Esophagus (tissue), 2 donors: ENCODE measurements at regions not wholly inside any gene's neighbourhood (a gene's known extent, or its start where the extent isn't known, plus 50 kb on each side); places are given as distances from the start of the nearest gene placed in this dataset.

Experiments used
- H3K27ac ChIP-seq, 2 donors: one replicate each; pipeline ENCODE4 v1.5.1; 2013; ENCODE audit warnings: low read depth in 2 of 2, mild to moderate bottlenecking in 2 of 2, inconsistent platforms in 1 of 2, low read length in 1 of 2, moderate library complexity in 1 of 2
- H3K27me3 ChIP-seq, 2 donors: one replicate each; pipeline ENCODE4 v1.6.1; 2013; ENCODE audit warnings: low read length in 2 of 2, control low read depth in 1 of 2, mild to moderate bottlenecking in 1 of 2; ENCODE audit not compliant: insufficient read depth in 2 of 2, control insufficient read depth in 1 of 2
- H3K36me3 ChIP-seq, 2 donors: one replicate each; pipeline ENCODE4 v1.6.1; 2013; ENCODE audit warnings: low read length in 1 of 2; ENCODE audit not compliant: control insufficient read depth in 2 of 2, insufficient read depth in 2 of 2
- H3K4me1 ChIP-seq, 2 donors: one replicate each; pipeline ENCODE4 v1.6.1; 2013; ENCODE audit warnings: low read length in 1 of 2; ENCODE audit not compliant: control insufficient read depth in 2 of 2, insufficient read depth in 2 of 2
- H3K4me3 ChIP-seq, 2 donors: one replicate each; pipeline ENCODE4 v1.5.1; 2013; ENCODE audit warnings: low read length in 2 of 2, mild to moderate bottlenecking in 2 of 2, low read depth in 1 of 2, moderate library complexity in 1 of 2
- H3K9me3 ChIP-seq, 2 donors: one replicate each; pipeline ENCODE4 v1.6.1; 2013; ENCODE audit warnings: mild to moderate bottlenecking in 2 of 2, low read depth in 1 of 2, low read length in 1 of 2, moderate library complexity in 1 of 2; ENCODE audit not compliant: control insufficient read depth in 2 of 2, insufficient read depth in 1 of 2
- WGBS, 2 donors: extraction: QIAGEN DNeasy Blood & Tissue Kit; methylation state at CpG; one replicate each; pipeline ENCODE4 v1.1.7; 2013; 5-methylcytosine and 5-hydroxymethylcytosine counted together
- donor health status: healthy with polysubstance abuse.
- donor health status: Bipolar disorder and iron deficiency.

GRCh38 chr1:34683616-34684015, 71.2 kb upstream of the GJB5 start:
- peaks cover 3 to 4% of the 10 kb centered on the region in 2 donors for H3K9me3 ChIP-seq
- no peak overlapping the region for H3K27ac ChIP-seq
- WGBS, 2 donors: 70 to 76% methylated on average over 3 of the region's 3 CpGs
- no peak overlapping the region for H3K4me3 ChIP-seq
- H3K36me3 ChIP-seq: no peaks in the 10 kb centered on the region
- H3K4me1 ChIP-seq: no peaks in the 10 kb centered on the region
- H3K27me3 ChIP-seq: no peaks in the 10 kb centered on the region

GRCh38 chr1:34684266-34684665, 70.6 kb upstream of the GJB5 start:
- H3K27ac ChIP-seq: no peak overlapping the region
- H3K4me3 ChIP-seq: no peak overlapping the region
- H3K36me3 ChIP-seq: no peaks in the 10 kb centered on the region
- H3K4me1 ChIP-seq: no peaks in the 10 kb centered on the region
- WGBS, 2 donors: 17 to 21% methylated on average over 5 of the region's 5 CpGs
- peaks cover 3 to 4% of the 10 kb centered on the region in 2 donors for H3K9me3 ChIP-seq
- no peaks in the 10 kb centered on the region for H3K27me3 ChIP-seq

GRCh38 chr1:34685225-34685624, 69.6 kb upstream of the GJB5 start:
- Histone ChIP-seq H3K4me3 (no peak overlapping the region), H3K4me1 (no peaks in the 10 kb centered on the region), H3K9me3 (peaks cover 0 to 4% of the 10 kb centered on the region in 2 donors), H3K27me3 (no peaks in the 10 kb centered on the region), H3K27ac (no peak overlapping the region), H3K36me3 (no peaks in the 10 kb centered on the region)
- 53 to 65% methylated on average over 2 of the region's 2 CpGs for WGBS, 2 donors

- WGBS, 2 donors: 62 to 74% methylated on average over 2 of the region's 2 CpGs
- Histone ChIP-seq H3K27ac (no peak overlapping the region), H3K27me3 (no peaks in the 10 kb centered on the region), H3K4me1 (no peaks in the 10 kb centered on the region), H3K9me3 (peaks cover 0 to 4% of the 10 kb centered on the region in 2 donors), H3K4me3 (no peak overlapping the region), H3K36me3 (no peaks in the 10 kb centered on the region)
These were observed 68.3 kb upstream of the GJB5 start for GRCh38 chr1:34686531-34686930.

GRCh38 chr1:34688006-34688741, 66.7 kb upstream of the GJB5 start:
- Histone ChIP-seq H3K27me3 (no peaks in the 10 kb centered on the region), H3K36me3 (no peaks in the 10 kb centered on the region), H3K4me3 (no peak overlapping the region), H3K27ac (no peak overlapping the region), H3K4me1 (no peaks in the 10 kb centered on the region), H3K9me3 (peaks cover 0 to 4% of the 10 kb centered on the region in 2 donors)
- WGBS, 2 donors: 56 to 62% methylated on average over 7 of the region's 7 CpGs

- Histone ChIP-seq H3K9me3 (peaks cover 0 to 7% of the 10 kb centered on the region in 2 donors), H3K4me3 (no peak overlapping the region), H3K27ac (no peak overlapping the region), H3K36me3 (no peaks in the 10 kb centered on the region), H3K27me3 (no peaks in the 10 kb centered on the region), H3K4me1 (no peaks in the 10 kb centered on the region)
- 39 to 40% methylated on average over 4 of the region's 4 CpGs for WGBS, 2 donors
These were observed 64.6 kb upstream of the GJB5 start for GRCh38 chr1:34690269-34690668.

- peaks cover 0 to 3% of the 10 kb centered on the region in 2 donors for H3K9me3 ChIP-seq
- no peaks in the 10 kb centered on the region for H3K36me3 ChIP-seq
- no peak overlapping the region for H3K4me3 ChIP-seq
- no peaks in the 10 kb centered on the region for H3K27me3 ChIP-seq
- no peak overlapping the region for H3K27ac ChIP-seq
- 94% methylated on average over 2 of the region's 2 CpGs for WGBS, 2 donors
- H3K4me1 ChIP-seq: no peaks in the 10 kb centered on the region
These were observed 61.8 kb upstream of the GJB5 start for GRCh38 chr1:34693081-34693480.

- Histone ChIP-seq H3K36me3 (no peaks in the 10 kb centered on the region), H3K27me3 (no peaks in the 10 kb centered on the region), H3K4me3 (no peak overlapping the region), H3K27ac (no peak overlapping the region), H3K4me1 (no peaks in the 10 kb centered on the region), H3K9me3 (peaks cover 0 to 3% of the 10 kb centered on the region in 2 donors)
- 82 to 85% methylated on average over 3 of the region's 3 CpGs for WGBS, 2 donors
These were observed 60.5 kb upstream of the GJB5 start for GRCh38 chr1:34694383-34694782.

GRCh38 chr1:34695580-34695979, 59.3 kb upstream of the GJB5 start:
- no peak overlapping the region for H3K4me3 ChIP-seq
- 77 to 84% methylated on average over 7 of the region's 7 CpGs for WGBS, 2 donors

GRCh38 chr1:34696230-34696629, 58.6 kb upstream of the GJB5 start:
- Histone ChIP-seq H3K9me3 (peaks cover 0 to 3% of the 10 kb centered on the region in 2 donors), H3K27ac (no peak overlapping the region), H3K36me3 (no peaks in the 10 kb centered on the region), H3K4me3 (no peak overlapping the region), H3K27me3 (no peaks in the 10 kb centered on the region), H3K4me1 (no peaks in the 10 kb centered on the region)
- 54 to 66% methylated on average over 2 of the region's 2 CpGs for WGBS, 2 donors

More at GRCh38 chr1:34695580-34695979, 59.3 kb upstream of the GJB5 start:
- no peak overlapping the region for H3K27ac ChIP-seq
- H3K9me3 ChIP-seq: peaks cover 0 to 3% of the 10 kb centered on the region in 2 donors
- H3K4me1 ChIP-seq: no peaks in the 10 kb centered on the region
- no peaks in the 10 kb centered on the region for H3K36me3 ChIP-seq
- no peaks in the 10 kb centered on the region for H3K27me3 ChIP-seq
